ENCODE measurements at regions not wholly inside any gene's neighbourhood (a gene's known extent, or its start where the extent isn't known, plus 50 kb on each side); places are given as distances from the start of the nearest gene placed in this dataset.

DNA sequence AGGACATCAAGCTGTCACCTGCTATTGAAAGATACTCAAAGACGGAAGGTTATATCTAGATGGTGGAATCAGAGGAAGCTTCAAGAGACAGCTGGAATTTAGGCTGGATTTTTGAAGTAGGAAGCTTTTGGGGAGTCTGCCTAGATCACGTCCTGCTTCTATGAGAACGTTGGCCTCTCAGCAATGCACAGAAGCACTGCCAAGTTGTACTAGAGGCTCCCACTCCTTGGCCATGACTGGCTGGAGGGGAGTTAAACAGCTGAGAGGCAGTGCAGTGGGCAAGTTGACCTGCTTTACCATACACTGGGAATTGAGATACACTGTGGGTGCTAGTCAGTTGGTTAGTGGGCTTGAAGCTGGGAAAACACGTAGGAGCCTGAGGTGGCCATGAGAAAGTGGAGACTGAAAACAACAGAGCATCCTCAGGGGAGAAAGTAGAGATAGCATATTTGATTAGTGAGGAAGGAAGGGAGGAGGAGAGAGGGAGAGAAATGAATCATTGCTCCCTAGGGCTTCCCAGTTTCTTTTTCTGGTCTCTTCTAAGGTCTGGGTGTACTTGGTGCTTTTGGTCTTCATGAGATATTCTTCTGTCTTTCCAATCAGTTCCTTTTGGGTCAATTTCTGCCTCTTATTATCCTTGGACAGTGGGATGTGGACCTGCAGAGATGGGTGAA, 110.8 kb downstream of the EMP1 start:
- no peak for DNase-seq
- TF ChIP-seq POLR2A (IDR thresholded peaks at IDR 0.05; ENCODE audit: low read length) (no peak), GATA1 (IDR thresholded peaks at IDR 0.05; ENCODE audit: low read depth, low read length) (no peak)

DNA sequence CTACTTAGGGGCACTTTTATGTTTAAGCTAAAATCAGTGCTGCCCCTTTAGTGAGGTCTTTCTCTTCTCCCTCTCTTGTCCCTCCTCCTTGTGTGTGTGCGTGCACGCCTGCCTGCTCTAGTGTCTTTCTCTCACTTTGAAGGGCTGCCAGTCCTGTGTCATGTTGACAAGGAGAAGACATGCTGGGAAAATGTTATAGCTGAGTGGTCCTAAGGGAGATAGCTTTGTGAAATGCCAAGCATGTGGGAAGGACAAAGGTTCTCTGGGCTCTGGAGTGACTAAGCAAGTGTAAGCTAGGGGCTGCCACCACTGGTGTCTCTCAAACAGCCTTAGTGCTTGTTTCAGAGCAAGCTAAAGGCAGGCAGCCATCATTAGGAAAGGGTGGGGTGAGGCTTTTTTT, 108.4 kb downstream of the EMP1 start:
- DNase-seq = no peak
- no peak for TF ChIP-seq GATA1 (IDR thresholded peaks at IDR 0.05; ENCODE audit: low read depth, low read length)
- no peak for TF ChIP-seq POLR2A (IDR thresholded peaks at IDR 0.05; ENCODE audit: low read length)

- DNase-seq = no peak
- TF ChIP-seq POLR2A (IDR thresholded peaks at IDR 0.05; ENCODE audit: low read length) (no peak), GATA1 (IDR thresholded peaks at IDR 0.05; ENCODE audit: low read depth, low read length) (no peak)
These were observed 102.9 kb downstream of the EMP1 start for GRCh38 chr12:13299457-13299856.

DNA sequence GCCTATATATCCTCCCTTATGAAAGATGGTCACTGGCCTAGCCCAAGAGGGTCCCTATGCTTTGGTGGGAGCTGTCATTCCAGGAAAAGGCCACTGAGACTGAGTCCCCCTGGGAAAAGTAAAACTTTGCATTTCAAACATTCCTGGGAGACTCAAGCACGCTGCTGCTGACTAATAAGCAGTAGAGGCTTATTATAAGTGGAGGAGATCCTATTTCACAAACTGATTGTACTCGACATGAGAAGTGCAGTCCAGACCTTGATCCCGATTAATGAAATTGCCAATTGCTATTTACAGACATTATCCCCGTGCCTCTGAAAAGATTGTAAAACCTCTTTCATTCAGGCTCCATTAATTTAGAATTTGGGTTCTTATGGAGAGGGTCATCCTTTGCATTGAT, 96.6 kb downstream of the EMP1 start:
- TF ChIP-seq POLR2A (IDR thresholded peaks at IDR 0.05; ENCODE audit: low read length) = no peak
- no peak for TF ChIP-seq GATA1 (IDR thresholded peaks at IDR 0.05; ENCODE audit: low read depth, low read length)
- DNase-seq = no peak

DNA sequence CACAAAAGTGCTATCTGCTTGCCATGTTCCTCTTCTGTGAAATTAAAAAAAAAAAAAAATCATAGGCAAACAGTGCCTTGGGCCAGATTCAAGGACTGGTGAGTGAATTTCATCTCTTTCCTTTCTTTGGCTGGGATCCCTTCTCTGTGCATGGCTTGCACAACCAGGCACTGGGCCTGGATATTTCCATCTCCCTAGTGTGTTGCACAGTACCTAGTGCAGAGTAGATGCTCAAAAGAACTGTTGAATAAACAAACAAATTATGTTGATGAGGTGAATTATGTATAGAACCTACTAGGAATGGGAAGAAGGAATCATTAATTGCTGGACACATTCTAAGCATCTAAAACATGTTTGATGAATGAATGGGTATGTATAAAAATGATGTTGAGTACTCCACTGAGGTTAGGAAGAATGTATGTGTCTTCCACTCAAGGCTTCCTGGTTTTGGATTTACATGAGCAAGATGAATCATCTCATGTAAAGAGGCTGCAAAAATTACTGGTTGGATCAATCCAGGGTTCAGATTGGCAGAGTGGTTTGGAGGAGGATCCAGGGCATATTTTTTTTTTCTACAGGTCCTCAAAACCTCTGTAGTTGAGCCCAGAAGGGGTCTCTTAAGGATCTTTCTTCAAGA, 93.2 kb downstream of the EMP1 start:
- DNase-seq = no peak
- TF ChIP-seq POLR2A (IDR thresholded peaks at IDR 0.05; ENCODE audit: low read length) = no peak
- no peak for TF ChIP-seq GATA1 (IDR thresholded peaks at IDR 0.05; ENCODE audit: low read depth, low read length)

GRCh38 chr12:13288937-13289652, 92.6 kb downstream of the EMP1 start:
- TF ChIP-seq GATA1 (IDR thresholded peaks at IDR 0.05; ENCODE audit: low read depth, low read length) (no peak), POLR2A (IDR thresholded peaks at IDR 0.05; ENCODE audit: low read length) (no peak)
- no peak for DNase-seq

DNA sequence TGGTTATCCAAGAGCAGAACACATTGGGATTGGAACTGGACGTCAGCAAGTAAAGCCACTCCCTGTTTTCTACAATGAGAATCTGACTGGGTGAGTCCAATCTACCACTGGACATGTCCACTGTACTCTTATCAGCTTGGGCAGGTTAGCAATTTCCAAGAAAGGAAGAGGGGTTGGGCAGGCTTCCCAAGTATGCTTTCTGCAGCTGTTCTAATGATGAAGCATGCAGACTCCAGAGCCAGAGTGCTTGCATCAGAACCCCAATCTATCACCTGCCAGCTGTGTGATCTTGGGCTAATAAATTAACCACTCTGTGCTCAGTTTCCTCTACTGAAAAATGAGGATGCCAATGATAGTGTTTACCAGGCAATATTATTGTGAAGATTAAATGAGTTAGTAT, 92.0 kb downstream of the EMP1 start:
- TF ChIP-seq POLR2A (IDR thresholded peaks at IDR 0.05; ENCODE audit: low read length) (no peak), GATA1 (IDR thresholded peaks at IDR 0.05; ENCODE audit: low read depth, low read length) (no peak)
- peak; percentile 47 to 84 for DNase-seq

GRCh38 chr12:13283867-13284266, 87.3 kb downstream of the EMP1 start:
- TF ChIP-seq POLR2A (IDR thresholded peaks at IDR 0.05; ENCODE audit: low read length) = no peak
- DNase-seq = no peak

DNA sequence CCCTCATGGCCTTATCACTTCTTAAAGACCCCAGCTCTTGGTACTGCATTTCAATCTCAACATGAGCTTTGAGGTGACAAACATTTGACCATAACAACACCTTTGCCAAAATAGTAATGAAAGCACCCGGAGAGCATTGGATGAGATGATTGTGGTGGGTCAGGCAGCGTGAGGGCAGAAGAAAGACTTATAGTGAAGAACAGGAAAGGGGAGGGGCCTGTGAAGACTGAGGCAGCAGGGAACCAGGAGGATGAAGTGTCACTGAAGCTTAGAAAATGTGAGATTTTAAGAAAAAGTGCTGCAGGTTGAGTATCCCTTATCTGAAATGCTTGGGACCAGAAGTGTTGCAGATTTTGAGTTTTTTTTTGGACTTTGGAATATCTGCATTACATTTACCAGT, 86.3 kb downstream of the EMP1 start:
- TF ChIP-seq POLR2A (IDR thresholded peaks at IDR 0.05; ENCODE audit: low read length) = no peak
- no peak for TF ChIP-seq GATA1 (IDR thresholded peaks at IDR 0.05; ENCODE audit: low read depth, low read length)
- no peak for DNase-seq

- TF ChIP-seq POLR2A (IDR thresholded peaks at IDR 0.05; ENCODE audit: low read length) (no peak), GATA1 (IDR thresholded peaks at IDR 0.05; ENCODE audit: low read depth, low read length) (no peak)
- peak; percentile 64 to 78 for DNase-seq
These were observed 81.8 kb downstream of the EMP1 start for GRCh38 chr12:13278249-13278787.

GRCh38 chr12:13277293-13277692, 80.8 kb downstream of the EMP1 start:
- no peak for TF ChIP-seq GATA1 (IDR thresholded peaks at IDR 0.05; ENCODE audit: low read depth, low read length)
- no peak for TF ChIP-seq POLR2A (IDR thresholded peaks at IDR 0.05; ENCODE audit: low read length)
- DNase-seq = no peak

DNA sequence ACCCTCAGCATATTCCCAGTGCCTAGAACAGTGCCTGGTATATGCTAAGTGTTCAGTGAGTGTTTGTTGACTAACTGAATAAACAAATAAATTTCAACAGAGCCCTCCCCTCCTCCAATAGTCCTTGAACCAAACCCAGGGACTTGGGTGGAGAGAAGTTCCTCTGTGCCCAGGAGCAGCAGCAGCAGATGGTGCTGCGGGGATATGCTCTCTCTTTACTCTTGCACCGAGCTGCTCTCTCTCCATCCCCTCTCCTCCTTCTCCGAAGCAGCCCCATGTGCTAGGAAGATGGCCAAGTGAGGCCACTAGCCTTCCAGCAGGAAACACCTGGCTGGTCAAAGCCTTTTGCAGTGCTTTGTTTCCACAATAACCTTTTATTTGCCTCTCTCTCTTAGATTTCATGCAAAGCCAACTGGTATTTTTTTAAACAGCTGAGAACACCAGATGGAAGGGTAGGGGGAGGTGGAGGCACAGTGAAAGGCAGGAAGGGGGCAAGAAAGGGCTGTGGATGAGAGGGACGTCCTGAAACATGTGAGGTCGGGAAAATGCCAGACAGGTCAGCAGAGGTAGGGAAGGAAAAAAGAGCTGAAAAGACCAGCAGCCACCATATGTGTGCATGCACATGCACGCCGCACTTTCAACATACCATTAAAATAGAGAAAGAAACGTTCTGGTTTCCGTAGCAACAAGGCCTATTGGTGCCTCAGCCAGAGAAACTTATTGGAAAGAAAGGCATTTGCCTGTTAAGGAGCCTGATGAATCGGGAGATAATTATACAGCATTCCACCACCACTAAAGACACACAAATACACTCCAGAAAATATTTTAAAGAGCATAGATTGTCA, 78.9 kb downstream of the EMP1 start:
- DNase-seq = no peak
- no peak for TF ChIP-seq GATA1 (IDR thresholded peaks at IDR 0.05; ENCODE audit: low read depth, low read length)
- TF ChIP-seq POLR2A (IDR thresholded peaks at IDR 0.05; ENCODE audit: low read length) = no peak

- TF ChIP-seq GATA1 (IDR thresholded peaks at IDR 0.05; ENCODE audit: low read depth, low read length) = no peak
- TF ChIP-seq POLR2A (IDR thresholded peaks at IDR 0.05; ENCODE audit: low read length) = no peak
- no peak for DNase-seq
These were observed 77.3 kb downstream of the EMP1 start for GRCh38 chr12:13273850-13274249.

DNA sequence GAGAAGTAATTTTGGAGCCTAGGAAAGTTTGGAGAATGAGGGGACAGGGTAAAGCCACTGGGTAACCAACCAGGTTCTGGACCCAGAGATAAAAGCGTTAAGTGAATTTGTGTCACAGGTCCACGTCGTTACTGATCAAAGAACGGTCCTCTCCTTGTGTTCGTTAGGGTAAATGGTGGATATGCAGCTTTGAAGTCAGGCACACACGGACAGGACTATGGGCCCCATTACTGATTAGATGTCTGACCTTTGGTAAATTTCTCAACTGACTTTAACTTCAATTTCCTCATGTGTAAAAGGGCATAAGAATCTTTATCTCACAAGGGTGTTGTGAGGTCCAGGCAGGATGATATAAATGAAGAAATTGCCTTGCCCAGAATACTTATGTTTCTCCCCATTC, 76.6 kb downstream of the EMP1 start:
- no peak for DNase-seq
- TF ChIP-seq GATA1 (IDR thresholded peaks at IDR 0.05; ENCODE audit: low read depth, low read length) (no peak), POLR2A (IDR thresholded peaks at IDR 0.05; ENCODE audit: low read length) (no peak)

Measured in erythroblast (primary cell).